ENCODE measurements at regions not wholly inside any gene's neighbourhood (a gene's known extent, or its start where the extent isn't known, plus 50 kb on each side); places are given as distances from the start of the nearest gene placed in this dataset.
"Not testable (repeated sequence)": the region's sequence is repeated elsewhere in the genome, so short reads cannot be mapped to it uniquely, and the experiment has no call there.

DNA sequence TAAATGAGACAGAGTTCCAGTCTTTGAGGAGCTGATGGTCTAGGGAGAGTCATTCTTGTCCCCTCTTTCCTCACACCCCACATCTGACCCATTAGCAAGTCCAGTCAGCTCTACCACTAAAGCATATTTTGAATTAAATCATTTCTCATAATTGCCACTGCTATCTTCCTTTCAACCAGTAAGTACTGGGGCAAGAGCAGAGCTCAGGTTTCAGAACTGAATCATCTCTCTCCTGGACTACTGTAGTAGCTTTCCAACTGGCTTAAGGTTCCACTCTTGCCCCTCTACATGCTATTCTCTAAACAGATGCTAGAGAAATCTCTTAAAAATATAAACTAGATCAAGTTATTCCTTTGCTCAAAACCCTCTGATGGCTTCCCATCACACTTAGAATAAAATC, 218.3 kb downstream of the TTC6 start:
- TF ChIP-seq, protein P1, sequence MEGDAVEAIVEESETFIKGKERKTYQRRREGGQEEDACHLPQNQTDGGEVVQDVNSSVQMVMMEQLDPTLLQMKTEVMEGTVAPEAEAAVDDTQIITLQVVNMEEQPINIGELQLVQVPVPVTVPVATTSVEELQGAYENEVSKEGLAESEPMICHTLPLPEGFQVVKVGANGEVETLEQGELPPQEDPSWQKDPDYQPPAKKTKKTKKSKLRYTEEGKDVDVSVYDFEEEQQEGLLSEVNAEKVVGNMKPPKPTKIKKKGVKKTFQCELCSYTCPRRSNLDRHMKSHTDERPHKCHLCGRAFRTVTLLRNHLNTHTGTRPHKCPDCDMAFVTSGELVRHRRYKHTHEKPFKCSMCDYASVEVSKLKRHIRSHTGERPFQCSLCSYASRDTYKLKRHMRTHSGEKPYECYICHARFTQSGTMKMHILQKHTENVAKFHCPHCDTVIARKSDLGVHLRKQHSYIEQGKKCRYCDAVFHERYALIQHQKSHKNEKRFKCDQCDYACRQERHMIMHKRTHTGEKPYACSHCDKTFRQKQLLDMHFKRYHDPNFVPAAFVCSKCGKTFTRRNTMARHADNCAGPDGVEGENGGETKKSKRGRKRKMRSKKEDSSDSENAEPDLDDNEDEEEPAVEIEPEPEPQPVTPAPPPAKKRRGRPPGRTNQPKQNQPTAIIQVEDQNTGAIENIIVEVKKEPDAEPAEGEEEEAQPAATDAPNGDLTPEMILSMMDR (IDR thresholded peaks at IDR 0.05; ENCODE audit: borderline replicate concordance, insufficient read depth, low read depth, low read length): no peak
- H3K4me3 ChIP-seq (ENCODE audit: low read depth, low read length): no peak overlapping the region

DNA sequence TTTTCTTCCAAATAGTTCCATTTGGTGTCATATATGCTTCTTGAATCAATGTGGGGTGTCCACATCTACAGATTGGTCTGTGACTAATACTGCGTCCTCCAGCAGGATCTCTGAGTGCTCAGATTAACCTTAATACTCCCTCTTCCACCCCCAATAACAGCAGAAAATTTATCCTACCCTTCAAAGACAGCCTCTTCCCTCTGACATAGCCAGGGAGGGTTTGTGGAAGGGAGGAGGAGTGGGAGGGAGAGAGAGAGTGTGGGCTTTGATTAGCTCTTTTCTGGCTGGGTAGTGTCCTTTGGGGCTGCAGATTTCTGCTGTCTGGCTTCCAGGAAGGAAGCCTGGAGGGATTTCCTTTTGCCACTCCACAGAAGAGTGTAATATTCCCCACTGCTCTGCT, 220.7 kb downstream of the TTC6 start:
- TF ChIP-seq, protein P1 (IDR thresholded peaks at IDR 0.05; ENCODE audit: borderline replicate concordance, insufficient read depth, low read depth, low read length): no peak
- H3K4me3 ChIP-seq (ENCODE audit: low read depth, low read length): no peak overlapping the region

- TF ChIP-seq, protein P1 (IDR thresholded peaks at IDR 0.05; ENCODE audit: borderline replicate concordance, insufficient read depth, low read depth, low read length): no peak
- H3K4me3 ChIP-seq (ENCODE audit: low read depth, low read length): no peak overlapping the region
Observed at GRCh38 chr14:37816743-37817295, 221.4 kb downstream of the TTC6 start.

GRCh38 chr14:37819155-37820015, 224.0 kb downstream of the TTC6 start:
- TF ChIP-seq, protein P1 (IDR thresholded peaks at IDR 0.05; ENCODE audit: borderline replicate concordance, insufficient read depth, low read depth, low read length): no peak
- H3K4me3 ChIP-seq (ENCODE audit: low read depth, low read length): no peak overlapping the region

GRCh38 chr14:37820810-37821209, 225.4 kb downstream of the TTC6 start:
- H3K4me3 ChIP-seq (ENCODE audit: low read depth, low read length): not testable (repeated sequence)

- H3K4me3 ChIP-seq (ENCODE audit: low read depth, low read length): no peak overlapping the region
- TF ChIP-seq, protein P1 (IDR thresholded peaks at IDR 0.05; ENCODE audit: borderline replicate concordance, insufficient read depth, low read depth, low read length): no peak
Observed at GRCh38 chr14:37824939-37825712, 229.7 kb downstream of the TTC6 start.

DNA sequence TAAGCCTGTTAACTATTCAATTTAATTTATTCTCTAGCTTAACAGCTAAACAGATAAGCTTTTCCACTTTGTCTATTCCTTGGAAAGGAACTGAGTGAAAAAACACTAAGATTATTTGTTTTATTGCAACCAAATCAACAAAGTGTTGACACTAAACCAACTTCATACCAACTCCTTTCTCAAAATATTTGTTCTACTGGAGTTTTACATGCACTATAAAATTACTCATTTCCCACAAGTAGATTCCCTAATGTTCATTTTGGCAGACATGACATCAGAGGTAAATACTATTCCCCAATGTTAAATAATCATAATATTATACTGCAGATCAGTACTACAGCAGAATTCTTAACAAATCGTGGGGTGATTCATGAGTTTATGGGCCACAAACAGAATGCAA, 231.4 kb downstream of the TTC6 start:
- H3K4me3 ChIP-seq (ENCODE audit: low read depth, low read length): no peak overlapping the region
- TF ChIP-seq, protein P1 (IDR thresholded peaks at IDR 0.05; ENCODE audit: borderline replicate concordance, insufficient read depth, low read depth, low read length): no peak

All from GM12875 (cell line).